Activated CD4-positive, alpha-beta T cell treated with anti-CD3 and anti-CD28 coated beads for 48 hours (primary cell): ENCODE measurements at regions not wholly inside any gene's neighbourhood (a gene's known extent, or its start where the extent isn't known, plus 50 kb on each side); places are given as distances from the start of the nearest gene placed in this dataset.

Source experiments
- DNase-seq: peaks from one replicate; pipeline ENCODE4 v3.0.0-alpha.2; 2020

DNA sequence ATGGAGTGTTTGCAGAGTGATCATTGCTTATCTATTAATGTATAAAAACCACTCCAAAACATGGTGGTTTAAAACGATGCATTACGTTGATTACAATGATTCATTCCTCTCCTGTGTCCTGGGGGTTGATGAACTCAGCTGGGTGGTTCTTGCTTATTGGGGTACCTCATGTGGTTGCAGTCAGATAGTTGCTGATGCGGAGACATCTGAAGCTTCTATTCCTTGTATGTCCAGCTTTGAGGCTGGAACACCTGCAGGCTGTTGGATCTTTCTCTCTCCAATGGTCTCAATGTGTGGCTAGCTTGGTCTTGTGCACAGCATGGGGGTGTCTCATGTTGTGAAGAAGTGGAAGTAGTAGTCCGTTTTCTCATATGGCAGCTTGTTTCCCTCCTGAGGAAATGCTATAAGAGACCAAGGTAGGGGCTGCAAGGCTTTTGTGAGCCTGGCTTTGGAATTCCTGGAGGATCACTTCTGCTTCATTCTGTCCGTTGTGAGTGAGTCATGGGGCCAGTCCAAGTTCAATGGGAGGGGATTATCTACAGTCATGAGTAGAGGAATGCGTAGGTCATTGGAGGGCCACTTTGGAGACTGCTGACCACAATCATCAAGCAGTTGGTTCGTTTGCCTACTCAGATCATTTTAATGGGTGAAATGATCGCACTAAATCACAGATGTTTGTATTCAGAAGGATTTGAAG, 601.0 kb downstream of the SLC4A3 start:
- DNase-seq: no peak

DNA sequence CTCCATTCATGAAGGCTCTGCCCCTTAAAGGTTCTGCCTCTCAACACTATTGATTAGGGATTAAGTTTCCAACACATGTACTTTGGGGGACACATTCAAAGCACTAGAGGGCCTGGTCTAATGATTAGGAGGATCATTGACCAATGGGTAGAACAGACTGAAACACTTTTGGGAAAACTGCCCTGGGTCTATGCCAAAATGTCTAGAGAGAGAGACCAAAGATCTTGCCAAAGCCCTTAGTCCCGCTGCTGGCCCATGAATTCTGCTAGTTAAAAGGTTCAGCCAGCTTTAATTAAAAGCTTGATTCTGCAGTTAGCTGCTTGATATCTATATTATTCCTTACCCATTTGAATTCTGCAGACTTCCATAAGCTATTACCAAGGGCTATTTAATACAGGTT, 613.2 kb downstream of the SLC4A3 start:
- DNase-seq: no peak

DNA sequence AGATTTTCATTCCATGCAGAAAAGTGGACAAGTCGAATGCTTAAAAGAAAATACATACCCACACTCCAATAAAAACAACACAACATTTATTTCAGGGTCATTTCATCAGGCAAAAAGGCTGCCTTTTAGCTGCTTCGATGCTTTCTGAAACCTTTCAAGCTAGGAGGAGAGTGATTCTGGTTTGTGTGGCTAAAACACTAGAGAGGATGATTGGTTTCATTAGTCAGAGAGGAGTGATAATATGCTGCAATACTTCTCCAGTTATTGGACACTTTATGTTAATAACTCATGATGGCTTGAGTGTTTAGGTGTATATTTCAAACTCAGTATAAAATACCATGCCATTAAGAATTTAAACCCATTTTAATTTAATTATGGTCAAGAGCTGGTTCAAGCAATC, 614.0 kb downstream of the SLC4A3 start:
- DNase-seq: no peak

DNA sequence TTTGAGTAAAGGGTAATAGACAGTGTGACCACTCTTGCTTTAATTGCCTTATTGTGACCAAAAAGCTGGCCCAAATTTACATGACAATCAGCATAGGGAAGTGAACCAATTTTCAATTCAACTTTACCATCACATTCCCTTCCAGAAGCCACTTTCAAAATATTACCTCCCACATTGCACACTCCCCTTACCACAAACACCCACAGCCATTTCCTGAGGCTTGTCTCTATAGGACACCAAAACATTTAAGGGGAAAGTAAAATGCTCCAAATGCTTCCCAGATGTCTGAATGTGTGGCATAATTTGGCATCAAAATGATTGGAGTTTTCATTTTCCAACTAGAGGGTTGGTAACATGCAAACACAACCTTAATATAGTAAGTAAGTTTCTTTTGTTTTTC, 616.1 kb downstream of the SLC4A3 start:
- DNase-seq: no peak

DNA sequence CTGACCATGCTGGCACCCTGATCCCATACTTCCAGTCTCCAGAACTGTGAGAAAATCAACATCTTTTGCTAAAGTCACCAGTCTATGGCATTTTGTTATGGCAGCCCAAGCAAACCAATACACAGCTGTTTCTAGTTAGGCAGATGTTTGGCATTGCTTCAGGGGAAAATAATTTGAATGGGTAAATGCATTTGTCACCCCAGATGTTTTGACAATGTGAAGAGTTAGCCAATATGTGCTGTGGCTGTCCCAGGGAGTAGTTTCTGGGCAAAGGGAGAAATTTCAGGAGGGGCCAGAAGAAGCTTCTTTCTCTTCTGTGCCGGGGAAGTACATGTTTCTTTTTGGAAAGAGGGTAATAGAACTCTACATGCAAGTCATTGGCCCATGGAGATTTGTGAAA, 619.0 kb downstream of the SLC4A3 start:
- DNase-seq: no peak

DNA sequence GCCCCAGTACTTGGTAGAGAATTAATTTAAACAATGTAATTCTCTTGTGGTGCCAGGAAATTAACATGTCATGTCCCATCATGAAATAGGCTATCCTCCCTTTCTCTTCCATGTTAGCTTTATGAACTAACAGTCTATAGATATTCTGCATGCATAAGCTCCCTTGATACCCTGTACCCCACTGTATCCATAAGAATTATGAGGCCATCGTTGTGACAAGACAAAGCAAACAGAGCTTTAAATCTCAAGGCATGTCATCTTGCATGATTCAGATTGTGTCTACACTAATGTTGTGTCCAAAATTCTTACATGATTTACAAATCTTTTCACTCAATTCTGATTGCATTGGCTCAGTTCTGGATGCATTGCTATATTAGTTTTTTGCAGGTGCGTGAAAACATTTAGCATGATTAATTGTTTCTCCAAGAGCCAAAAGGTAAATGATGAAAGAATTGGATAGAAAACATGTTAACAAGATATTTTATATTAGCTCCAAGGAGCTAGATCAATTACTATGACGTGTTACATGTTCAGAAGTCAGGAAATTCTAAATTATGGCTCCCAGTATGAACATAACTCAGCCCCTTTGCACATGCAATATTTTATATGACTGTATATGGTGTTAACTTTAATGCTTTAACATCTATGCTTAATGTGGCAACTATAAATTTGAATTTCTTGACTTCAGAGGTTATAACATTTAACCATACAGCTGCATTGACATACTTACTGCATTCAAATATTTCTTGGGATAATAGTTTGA, 620.3 kb downstream of the SLC4A3 start:
- no peak for DNase-seq

DNA sequence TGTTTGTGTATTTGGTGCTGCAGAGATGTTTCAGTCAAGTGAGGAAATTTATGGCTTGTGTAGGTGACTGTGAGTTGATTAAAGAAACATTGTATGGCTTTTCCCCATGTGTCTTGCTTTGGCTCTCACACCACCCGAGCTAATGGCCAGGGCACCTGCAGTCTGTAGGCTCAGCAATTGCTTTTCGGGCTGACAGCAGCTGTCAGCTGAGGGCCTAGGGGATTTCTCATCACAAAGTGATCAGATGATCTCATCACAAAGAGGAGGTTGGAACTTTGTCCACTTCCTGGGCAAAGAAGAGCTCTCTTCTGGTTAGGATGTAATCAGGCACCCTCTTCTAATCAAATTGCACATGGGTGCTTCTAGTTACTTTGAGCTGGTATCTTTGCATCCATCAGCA, 632.2 kb downstream of the SLC4A3 start:
- no peak for DNase-seq

DNA sequence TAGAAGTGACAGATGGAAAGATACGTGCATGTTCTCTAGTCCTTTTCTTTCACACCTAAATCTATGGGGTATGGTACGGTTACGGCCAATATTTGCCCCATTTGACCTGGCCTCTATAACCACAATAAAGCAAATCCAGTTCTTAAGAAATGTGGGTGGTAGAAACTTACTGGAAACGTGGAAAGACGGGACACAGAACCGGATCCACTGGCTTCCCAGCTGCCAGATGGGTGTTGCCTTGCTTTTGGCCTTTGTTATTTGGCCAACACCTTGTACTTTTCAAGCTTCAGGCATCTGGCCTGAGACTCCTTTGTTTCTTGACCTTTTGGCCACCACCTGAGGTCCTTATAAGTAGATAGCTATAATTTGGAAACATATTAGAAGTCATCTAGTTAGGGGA, 635.9 kb downstream of the SLC4A3 start:
- DNase-seq: no peak

DNA sequence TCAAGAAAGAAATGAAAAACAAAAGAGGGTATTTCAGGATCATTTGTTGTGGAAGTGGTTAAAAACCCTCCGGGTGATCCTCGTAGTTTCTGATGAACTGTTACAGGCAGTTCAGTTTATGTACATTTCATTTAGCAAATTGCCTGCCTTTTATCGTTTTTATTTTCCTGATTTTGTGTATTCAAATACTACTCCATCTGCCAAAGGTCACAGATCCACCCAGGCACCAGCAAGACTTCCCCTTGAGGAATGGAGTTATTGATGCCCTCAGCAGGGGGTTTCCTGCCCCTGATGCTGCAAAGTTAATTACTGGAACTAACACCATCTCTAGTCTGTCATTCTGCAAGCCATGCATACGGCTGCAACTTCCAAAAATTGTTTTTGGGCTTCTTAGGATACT, 641.9 kb downstream of the SLC4A3 start:
- no peak for DNase-seq

DNA sequence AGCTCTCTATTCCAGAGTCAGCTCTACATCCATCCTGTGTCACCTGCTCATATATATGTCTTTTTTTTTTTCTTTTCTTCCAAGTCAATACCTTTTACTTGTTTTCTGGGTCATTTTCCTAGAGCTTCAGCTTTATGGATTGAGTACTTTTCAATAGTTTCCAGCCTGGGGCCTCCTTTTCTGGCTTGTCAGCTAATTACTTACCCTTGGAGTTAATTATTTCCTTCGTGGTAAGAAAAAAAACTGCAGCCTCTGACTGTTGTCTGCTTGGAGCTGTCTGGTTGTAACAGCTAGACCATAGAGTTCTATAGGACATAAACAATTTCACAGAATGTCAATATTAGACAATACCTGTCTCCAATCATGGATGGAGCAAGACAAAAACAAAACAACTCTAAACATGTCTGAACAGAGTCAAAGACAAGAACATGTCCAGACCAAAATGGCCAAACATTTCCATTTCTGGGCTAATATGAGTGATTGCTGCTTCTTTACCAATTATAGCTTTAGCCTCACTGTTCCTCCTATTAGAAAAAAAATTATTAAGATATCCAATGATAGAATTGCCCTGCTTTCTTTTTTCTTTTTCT, 643.1 kb downstream of the SLC4A3 start:
- DNase-seq: no peak

DNA sequence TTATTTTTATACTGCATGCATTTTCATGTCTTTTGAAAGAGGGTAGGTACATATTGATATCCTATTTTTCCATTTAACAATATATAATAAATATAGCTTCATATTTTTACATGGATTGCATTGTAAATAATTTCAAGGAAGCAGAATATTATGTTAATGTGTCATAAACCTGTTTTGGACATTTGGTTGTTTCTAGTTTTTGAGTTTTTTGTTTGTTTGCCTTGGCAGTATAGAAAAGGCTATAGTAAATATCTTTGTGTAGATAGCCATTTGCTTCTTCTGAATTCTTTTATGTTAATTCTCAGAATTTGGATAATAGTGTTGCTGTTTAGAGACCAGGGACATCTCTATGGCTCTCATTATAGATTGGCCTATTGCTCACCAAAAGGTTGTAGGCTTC, 645.2 kb downstream of the SLC4A3 start:
- DNase-seq: no peak

DNA sequence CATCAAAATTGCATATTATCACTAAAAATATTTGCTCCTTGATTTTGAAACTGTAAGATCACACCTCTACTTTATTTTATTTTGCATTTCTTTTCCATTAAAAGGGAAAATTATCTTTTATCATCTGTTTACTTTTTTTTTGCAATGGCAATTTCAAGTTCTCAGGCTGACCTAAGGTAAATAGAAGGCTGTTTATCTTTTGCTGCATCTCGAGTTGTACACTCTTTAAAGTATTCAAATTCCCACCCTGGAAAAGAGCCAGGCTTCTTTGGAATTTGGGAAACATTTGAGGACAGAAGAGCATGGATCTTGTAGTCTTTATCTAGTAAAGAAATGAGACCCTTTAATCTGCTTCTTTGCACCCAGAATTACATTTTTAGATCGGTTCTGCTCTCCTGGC, 645.7 kb downstream of the SLC4A3 start:
- DNase-seq: no peak

DNA sequence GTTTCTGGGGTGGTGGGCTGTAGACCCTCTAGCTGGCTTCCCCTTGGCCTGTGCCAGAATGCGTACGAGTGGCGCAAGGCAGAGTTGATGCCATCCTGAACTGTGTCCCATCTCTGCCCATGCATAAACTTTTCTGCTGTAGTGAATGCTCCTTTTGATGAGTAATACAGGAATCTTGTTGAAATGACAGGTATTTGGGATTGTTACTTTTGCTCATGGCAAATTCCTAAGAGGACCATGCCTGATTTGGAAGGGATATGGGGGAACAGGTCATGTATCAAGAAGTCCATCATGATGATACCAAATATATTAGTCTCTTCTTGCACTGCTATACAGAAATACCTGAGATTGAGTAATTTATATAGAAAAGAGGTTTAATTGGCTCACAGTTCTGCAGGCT, 648.0 kb downstream of the SLC4A3 start:
- DNase-seq: no peak

DNA sequence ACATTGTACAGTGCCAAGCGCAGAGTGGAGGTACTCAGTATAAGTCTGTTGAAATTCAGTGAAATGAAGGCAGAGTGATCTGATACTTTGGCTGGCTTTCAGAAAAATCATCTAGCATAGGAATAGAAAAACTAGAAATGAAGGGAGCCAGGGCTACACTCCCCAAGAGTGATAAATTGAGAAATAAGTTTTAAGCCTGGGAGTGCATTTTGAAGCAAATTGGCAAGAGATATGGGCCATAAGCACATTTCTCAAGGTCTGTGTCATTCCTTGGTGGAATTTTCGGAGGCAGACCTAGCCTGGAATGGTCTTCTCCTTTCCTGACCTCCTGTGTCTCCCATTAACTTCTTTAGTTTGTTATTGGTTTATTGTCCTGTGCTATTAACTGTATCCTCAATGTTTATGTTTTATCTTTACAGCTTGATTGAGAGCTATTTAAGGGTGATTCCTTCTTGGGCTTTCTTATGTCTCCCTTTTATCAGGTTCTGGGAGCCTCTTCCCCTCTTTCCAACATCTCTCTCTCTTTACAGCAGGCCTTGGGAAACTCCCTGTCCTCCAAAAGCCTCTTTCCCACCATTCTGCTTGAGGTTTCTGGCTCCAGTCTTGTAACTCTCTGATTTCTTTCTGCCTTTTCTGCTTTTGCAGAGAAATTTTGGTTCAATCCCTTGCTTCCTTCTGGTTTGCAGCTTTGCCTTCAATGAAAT, 649.5 kb downstream of the SLC4A3 start:
- DNase-seq: no peak

DNA sequence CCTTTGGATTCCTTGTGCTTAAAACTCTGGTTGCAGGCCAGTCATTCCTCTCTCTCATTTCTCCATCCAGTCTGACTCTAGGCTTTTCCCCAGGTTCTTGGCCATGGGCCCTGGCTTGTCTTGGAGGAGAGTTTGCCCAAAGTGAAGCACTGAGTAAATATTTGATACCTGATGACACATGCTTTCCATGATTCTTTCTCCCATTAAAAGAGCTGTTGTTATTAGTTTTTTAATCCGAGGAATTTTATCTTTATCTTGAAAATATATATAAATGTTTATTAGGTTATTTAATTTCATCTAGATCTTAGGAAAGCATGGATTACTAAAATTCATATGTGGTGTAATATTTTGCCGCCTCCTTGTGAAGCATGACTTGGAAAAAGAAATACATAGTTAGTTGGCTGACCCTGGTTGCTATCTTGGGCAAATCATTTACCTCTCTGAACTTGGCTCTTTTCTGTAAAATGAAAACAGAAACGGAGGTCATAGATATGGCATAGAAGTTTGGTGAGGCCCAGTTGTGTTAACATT, 650.1 kb downstream of the SLC4A3 start:
- DNase-seq: no peak

DNA sequence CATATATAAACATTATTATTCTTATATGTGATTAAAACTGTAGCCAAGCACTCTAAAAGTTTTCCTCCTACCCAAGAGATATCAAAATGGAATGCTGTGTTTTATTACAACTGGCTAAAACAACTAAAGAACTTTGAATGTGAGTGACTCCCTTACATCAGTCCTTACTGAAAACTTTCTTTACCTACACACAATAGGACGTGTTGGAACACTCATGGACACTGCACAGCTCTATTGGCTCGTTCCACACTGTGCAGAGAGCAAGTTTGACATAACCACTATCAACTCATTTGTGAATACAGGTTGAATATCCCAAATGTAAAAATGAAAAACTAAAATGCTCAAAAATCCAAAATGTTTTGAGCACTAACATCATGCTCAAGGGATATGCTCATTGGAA, 650.6 kb downstream of the SLC4A3 start:
- DNase-seq: no peak

DNA sequence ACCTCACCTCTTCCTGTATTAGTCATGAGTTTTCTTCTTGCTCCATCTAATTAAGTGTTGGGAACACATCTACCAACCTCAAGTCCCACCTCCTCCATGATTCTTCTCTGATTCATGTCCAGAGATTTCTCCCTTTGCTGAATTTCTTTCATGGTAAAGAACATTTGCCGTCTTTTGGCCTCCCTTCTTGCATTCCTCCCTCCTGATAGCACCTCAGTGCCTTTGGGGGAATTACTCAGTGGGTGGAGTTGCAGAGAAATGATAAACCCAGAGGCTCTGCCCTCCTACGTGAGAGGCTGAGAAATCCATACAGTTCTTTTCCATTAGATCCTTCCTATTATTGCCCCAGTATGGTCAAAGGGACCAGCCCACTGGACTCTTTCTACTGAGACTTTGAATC, 651.9 kb downstream of the SLC4A3 start:
- DNase-seq: no peak

DNA sequence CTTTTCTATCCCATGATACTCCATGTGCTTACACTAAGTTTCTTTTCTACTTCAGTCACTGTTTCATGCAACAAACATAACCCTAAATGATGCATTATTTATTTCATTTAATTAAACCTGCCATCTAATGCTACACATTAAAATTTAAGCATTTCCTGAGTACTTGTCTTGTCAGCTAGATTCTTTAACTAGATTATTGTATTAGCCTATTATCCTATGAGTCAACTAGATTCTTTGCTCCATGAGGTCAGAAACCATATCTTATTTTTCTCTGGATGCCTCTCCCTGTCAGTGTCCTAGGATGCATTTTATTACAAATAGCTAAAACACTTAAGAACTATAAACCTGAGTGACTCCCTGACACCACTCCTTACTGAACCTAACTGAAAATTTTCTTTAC, 652.4 kb downstream of the SLC4A3 start:
- no peak for DNase-seq

DNA sequence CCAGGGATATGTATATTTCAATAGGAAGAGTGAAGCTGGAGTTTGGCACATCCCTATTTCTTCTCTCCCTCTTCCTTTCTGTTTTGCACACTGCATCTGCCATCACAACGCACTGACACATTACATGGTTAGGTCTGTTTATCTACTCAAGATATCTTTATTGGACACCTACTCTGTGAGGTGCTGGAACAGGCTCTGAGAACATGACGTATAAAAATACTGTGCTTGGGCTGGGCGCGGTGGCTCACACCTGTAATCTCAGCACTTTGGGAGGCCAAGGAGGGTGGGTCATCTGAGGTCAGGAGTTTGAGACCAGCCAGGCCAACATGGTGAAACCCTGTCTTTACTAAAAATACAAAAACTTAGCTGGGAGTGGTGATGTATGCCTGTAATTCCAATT, 653.3 kb downstream of the SLC4A3 start:
- DNase-seq: no peak

DNA sequence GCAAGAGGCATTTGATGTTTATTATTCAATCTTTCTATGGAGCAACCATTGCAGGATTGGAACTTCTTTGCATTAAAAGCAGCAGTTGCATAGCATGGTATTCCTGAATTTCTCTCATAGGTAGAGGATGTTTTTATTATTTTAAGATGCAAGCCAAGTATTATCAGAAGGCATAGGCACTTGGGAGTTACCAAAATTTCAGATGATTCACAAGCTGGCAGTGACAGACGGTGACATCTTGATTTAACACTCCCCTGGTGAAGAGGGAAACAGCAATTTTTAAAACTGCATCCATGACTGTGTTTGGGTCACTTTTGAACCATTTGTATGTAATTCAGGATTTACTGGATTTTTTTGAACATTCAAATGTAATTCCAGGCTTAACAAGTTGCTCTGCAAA, 654.3 kb downstream of the SLC4A3 start:
- no peak for DNase-seq

DNA sequence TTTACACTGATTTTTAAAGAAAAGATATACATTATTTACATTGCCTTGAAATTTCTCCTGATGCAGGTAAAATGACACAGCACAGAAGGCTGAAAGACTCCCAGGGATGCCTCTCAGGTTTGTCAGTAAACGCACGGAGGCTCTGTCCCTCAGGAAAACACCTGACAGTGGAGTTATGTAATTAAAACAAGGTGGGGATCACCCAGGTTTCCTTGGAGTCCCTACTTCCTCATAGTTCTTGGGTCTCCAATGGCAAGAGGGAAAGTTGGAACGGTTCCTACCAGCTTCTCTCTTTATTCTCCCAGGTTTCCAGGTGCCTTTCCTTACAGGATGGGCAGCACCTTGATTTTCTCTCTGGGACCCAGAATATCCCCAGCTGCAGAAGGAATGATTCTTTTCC, 654.8 kb downstream of the SLC4A3 start:
- DNase-seq: no peak

DNA sequence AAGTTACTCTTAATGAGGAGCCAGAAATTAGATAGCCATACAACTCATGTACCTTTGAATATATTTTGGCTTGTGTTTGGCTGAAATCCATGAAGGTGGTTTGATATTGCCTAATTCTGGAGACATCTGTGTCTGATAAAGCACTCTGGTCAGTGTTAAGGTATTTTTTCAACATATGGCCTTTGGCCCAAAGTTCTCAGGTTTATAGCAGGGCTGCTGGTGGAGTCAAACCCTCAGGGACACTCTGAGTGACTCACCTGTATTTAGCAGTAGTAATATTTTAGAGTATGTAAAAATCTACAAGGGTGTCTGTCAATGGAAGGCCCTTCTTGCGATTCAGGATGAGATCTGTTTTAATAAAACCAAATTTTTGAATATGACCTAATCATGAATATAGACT, 666.5 kb downstream of the SLC4A3 start:
- no peak for DNase-seq

DNA sequence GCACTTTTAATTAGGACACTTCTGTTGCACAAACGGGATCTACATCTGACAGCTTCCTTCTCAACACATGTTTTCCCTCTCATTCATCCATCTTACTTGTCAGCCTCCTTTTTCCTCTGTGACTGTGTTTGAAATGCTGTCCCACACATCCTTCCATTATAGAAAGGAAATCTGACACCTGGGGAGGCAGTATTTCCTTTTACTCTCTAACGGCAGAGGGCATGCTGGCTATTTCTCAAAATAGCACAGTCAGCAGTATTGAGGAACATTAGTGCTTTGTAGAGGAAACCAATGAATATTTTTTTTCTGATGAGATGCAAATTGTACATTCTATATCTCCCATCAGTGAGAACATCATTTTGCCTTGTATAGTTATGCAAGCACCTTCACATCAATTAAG, 668.7 kb downstream of the SLC4A3 start:
- no peak for DNase-seq

DNA sequence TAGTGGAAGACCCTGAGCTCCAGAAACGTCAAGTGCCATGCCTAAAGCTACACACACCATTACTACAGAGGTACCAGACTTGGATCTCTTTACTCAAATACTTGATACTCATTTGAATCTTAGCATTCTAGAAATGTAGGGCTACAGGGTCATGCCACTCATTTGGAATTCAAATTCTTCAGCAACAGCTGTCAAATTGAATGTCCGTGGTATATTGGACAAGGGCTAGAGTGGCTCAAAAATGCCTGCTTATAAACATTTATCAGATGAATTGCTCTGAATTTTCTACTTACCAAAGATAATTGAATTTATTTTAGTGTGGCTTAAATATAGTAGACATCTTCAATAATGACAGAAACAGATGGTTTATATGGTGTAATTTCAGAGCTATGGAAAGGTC, 669.7 kb downstream of the SLC4A3 start:
- no peak for DNase-seq
